ENCODE measurements at regions not wholly inside any gene's neighbourhood (a gene's known extent, or its start where the extent isn't known, plus 50 kb on each side); places are given as distances from the start of the nearest gene placed in this dataset.

GRCh38 chr6:23228439-23229024 lies 659.2 kb downstream of the HDGFL1 start:
- no peak for DNase-seq
- Histone ChIP-seq H3K4me1 (no peaks in the 10 kb centered on the region), H3K36me3 (no peaks in the 10 kb centered on the region), H3K4me3 (no peak overlapping the region), H3K9me3 (peaks cover 0 to 37% (median 17%) of the 10 kb centered on the region in 8 donors), H3K27ac (no peak overlapping the region), H3K27me3 (replicated peaks in 1 of 7) (no peaks in the 10 kb centered on the region)
- TF ChIP-seq CTCF (IDR thresholded peaks at IDR 0.05 in 8 of 11, conservative IDR thresholded peaks at IDR 0.05 in 3 of 11) (no peak), POLR2AphosphoS5 (IDR thresholded peaks at IDR 0.05) (no peak), POLR2A (IDR thresholded peaks at IDR 0.05) (no peak)
- WGBS, 5 donors = 85 to 90% (median 88%) methylated on average over 10 to 11 of the region's 11 CpGs
- intact Hi-C loops (cut with DNase I; ENCODE audit: low total_unique reads) = no loop called here

DNA sequence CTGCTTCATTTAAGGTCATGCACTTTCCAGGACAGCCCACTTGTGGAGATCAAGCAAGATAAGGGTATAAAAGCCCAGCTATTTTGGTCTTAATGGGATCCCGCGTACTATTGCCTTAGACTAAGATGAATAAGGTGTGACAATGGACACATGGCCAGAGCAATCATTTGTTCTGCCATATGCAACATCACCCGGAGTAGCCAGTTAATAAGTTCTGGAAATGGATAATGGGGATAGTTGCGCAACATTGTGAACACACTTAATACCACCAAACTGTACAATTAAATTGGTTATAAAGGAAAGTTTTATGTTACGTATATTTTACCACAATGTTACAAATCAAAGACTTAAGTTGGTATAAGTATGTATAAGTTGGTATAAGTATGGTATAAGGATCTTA lies 674.5 kb downstream of the HDGFL1 start:
- Histone ChIP-seq H3K27ac (no peak overlapping the region), H3K36me3 (no peaks in the 10 kb centered on the region), H3K9me3 (peaks cover 0 to 18% (median 5%) of the 10 kb centered on the region in 8 donors), H3K4me1 (no peaks in the 10 kb centered on the region), H3K4me3 (no peak overlapping the region), H3K27me3 (replicated peaks in 1 of 7) (no peaks in the 10 kb centered on the region)
- TF ChIP-seq CTCF (IDR thresholded peaks at IDR 0.05 in 8 of 11, conservative IDR thresholded peaks at IDR 0.05 in 3 of 11) (no peak), POLR2A (IDR thresholded peaks at IDR 0.05) (no peak), POLR2AphosphoS5 (IDR thresholded peaks at IDR 0.05) (no peak)
- 71 to 84% (median 78%) methylated on average over 5 of the region's 5 CpGs for WGBS, 5 donors
- intact Hi-C loops (cut with DNase I; ENCODE audit: low total_unique reads) = no loop called here
- no peak for DNase-seq

DNA sequence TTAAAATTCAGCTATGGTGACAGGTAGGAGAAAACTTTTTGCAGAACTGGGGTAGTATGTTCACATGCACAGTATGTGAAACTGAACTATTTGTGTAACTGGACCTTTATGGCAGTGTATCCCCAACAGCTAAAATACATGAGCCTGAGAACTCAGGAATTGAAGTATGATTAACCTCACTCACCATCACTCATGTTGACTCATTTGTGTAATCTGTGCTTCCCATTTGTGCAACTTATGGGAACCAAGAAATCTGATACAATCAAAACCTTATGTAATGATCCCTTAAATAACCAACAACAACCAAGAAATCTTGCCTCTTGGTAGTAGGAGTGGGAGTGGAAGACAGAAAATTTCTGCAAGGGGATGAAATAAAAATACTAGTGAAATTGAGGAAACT lies 674.9 kb downstream of the HDGFL1 start:
- no peak for DNase-seq
- no peaks in the 10 kb centered on the region for H3K27me3 ChIP-seq (replicated peaks in 1 of 7)
- H3K4me3 ChIP-seq = no peak overlapping the region
- no peaks in the 10 kb centered on the region for H3K36me3 ChIP-seq
- intact Hi-C loops (cut with DNase I; ENCODE audit: low total_unique reads) = no loop called here
- no peak for TF ChIP-seq POLR2A (IDR thresholded peaks at IDR 0.05)
- TF ChIP-seq POLR2AphosphoS5 (IDR thresholded peaks at IDR 0.05) = no peak
- no peak for TF ChIP-seq CTCF (IDR thresholded peaks at IDR 0.05 in 8 of 11, conservative IDR thresholded peaks at IDR 0.05 in 3 of 11)
- H3K27ac ChIP-seq = no peak overlapping the region
- H3K9me3 ChIP-seq = peaks cover 0 to 18% (median 5%) of the 10 kb centered on the region in 8 donors
- no peaks in the 10 kb centered on the region for H3K4me1 ChIP-seq

- Histone ChIP-seq H3K4me3 (no peak overlapping the region), H3K36me3 (no peaks in the 10 kb centered on the region), H3K27ac (no peak overlapping the region), H3K4me1 (no peaks in the 10 kb centered on the region), H3K27me3 (replicated peaks in 1 of 7) (no peaks in the 10 kb centered on the region), H3K9me3 (peaks cover 0 to 18% (median 5%) of the 10 kb centered on the region in 8 donors)
- no peak for DNase-seq
- intact Hi-C loops (cut with DNase I; ENCODE audit: low total_unique reads) = no loop called here
- no peak for TF ChIP-seq POLR2AphosphoS5 (IDR thresholded peaks at IDR 0.05)
- no peak for TF ChIP-seq POLR2A (IDR thresholded peaks at IDR 0.05)
- no peak for TF ChIP-seq CTCF (IDR thresholded peaks at IDR 0.05 in 8 of 11, conservative IDR thresholded peaks at IDR 0.05 in 3 of 11)
These were observed 676.2 kb downstream of the HDGFL1 start for GRCh38 chr6:23245572-23245971.
